T-helper 9 cell (primary cell): ENCODE measurements at regions not wholly inside any gene's neighbourhood (a gene's known extent, or its start where the extent isn't known, plus 50 kb on each side); places are given as distances from the start of the nearest gene placed in this dataset.
"Not testable (repeated sequence)": the region's sequence is repeated elsewhere in the genome, so short reads cannot be mapped to it uniquely, and the experiment has no call there.

Experiments
- DNase-seq: peaks from one replicate; pipeline ENCODE4 v3.0.0-alpha.2; 2020

DNA sequence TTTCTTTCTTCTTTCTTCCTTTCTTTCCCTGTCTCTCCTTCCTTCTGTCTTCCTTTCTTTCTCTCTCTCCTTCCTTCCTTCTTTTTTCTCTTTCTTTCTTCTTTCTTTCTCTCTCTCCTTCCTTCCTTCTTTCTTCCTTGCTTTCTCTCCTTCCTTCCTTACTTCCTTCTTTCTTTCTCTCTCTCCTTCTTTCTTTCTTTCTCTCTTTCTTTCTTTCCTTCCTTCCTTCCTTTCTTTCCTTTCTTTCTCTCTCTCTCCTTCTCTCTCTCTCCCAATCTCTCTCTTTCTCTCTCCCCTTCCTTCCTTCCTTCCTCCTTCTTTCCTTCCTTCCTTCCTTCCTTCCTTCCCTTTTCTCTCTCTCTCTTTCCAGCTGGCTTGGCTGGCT, 2806.6 kb downstream of the RPIA start:
- DNase-seq, result not testable (repeated sequence)

GRCh38 chr2:91498513-91499250, 2807.2 kb downstream of the RPIA start:
- DNase-seq, result not testable (repeated sequence)

- DNase-seq, result not testable (repeated sequence)
Measured at GRCh38 chr2:91499431-91500050, 2808.1 kb downstream of the RPIA start.

GRCh38 chr2:91500246-91500977, 2808.9 kb downstream of the RPIA start:
- DNase-seq, result not testable (repeated sequence)

DNA sequence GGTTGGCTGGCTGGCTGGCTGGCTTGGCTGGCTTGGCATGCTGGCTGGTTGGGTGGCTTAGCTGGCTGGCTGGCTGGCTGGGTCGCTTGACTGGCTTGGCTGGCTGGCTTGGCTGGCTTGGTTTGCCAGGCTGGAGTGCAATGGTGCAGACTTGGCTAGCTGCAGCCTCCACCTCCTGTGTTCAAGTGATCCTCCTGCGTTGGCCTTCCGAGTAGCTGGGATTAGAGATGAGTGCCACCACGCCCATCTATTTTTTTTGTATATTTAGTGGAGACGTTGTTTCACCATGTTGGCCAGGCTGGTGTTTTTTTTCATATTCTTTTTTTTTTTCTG, 2809.5 kb downstream of the RPIA start:
- DNase-seq, result not testable (repeated sequence)

DNA sequence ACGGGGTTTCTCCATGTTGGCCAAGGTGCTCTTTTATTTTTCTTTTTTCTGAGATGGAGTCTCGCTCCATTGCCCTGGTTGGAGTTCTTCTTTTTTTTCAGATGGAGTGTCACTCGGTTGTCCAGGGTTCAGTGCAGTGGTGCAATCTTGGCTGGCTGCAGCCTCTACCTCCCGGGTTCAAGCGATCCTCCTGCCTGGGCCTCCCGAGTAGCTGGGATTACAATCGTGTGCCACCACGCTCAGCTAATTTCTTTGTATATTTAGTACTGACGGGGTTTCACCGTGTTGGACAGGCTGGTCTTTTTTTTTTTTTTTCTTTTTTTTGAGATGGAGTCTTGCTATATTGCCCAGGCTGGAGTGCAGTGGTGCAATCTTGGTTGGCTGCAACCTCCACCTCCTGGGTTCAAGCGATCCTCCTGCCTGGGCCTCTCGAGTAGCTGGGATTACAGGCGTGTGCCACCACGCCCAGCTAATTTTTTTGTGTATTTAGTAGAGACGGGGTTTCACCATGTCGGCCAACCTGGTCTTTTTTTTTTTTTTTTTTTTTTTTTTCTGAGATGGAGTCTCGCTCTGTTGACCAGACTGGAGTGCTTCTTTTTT, 2810.1 kb downstream of the RPIA start:
- not testable (repeated sequence) for DNase-seq

DNA sequence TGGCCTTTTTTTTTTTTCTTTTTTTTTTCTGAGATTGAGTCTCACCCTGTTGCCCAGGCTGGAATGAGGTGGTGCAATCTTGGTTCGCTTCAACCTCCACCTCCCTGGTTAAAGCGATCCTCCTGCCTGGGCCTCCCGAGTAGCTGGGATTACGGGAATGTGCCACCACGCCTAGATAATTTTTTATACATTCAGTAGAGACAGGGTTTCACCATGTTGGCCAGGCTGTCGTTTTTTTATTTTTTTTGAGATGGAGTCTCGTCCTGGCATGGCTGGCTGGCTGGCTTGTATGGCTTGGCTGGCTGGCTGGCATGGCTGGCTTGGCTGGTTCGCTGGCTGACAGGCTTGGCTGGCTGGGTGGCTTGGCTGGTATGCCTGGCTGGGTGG, 2812.1 kb downstream of the RPIA start:
- DNase-seq, result not testable (repeated sequence)

DNA sequence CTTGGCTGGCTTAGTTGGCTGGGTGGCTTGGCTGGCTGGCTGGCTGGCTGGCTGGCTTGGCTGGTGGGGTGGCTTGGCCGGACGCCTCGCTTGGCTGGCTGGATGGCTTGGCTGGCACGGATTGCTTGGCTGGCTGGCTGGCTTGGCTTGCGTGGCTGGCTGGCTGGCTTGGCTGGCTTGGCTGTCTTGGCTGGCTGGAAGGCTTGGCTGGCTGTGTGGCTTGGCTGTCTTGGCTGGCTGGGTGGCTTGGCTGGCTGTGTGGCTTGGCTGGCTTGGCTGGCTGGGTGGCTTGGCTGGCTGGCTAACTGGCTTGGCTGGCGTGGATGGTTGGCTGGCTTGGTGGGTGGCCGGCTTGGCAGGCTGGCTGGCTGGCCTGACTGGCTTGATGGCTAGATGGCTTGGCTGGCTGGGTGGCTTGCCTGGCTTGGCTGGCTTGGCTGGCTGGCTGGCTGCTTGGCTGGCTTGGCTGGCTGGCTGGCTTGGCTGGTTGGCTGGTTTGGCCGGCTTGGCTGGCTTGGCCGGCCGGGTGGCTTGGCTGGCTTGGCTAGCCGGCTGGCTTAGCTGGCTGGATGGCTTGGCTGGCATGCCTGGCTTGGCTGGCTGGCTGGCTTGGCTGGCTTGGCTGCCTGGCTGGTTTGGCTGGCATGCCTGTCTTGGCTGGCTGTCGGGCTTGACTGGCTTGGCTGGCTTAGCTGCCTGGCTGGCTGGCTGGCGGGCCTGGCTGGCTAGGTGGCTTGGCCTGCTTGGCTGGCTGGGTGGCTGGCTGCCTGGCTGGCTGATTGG, 2812.7 kb downstream of the RPIA start:
- not testable (repeated sequence) for DNase-seq

- not testable (repeated sequence) for DNase-seq
Measured at GRCh38 chr2:91508816-91509215, 2817.3 kb downstream of the RPIA start.

- not testable (repeated sequence) for DNase-seq
Measured at GRCh38 chr2:91509276-91509675, 2817.8 kb downstream of the RPIA start.

DNA sequence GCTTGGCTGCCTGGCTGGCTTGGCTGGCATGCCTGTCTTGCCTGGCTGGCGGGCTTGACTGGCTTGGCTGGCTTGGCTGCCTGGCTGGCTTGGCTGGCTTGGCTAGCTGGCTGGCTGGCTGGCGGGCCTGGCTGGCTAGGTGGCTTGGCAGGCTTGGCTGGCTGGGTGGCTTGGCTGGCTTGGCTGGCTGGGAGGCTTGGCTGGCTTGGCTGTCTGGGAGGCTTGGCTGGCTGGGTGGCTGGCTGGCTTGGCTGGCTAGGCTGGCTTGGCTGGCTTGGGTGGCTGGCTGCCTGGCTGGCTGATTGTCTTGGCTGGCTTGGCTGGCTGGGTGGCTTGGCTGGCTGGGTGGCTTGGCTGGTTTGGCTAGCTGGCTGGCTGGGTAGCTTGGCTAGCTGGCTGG, 2819.7 kb downstream of the RPIA start:
- not testable (repeated sequence) for DNase-seq

DNA sequence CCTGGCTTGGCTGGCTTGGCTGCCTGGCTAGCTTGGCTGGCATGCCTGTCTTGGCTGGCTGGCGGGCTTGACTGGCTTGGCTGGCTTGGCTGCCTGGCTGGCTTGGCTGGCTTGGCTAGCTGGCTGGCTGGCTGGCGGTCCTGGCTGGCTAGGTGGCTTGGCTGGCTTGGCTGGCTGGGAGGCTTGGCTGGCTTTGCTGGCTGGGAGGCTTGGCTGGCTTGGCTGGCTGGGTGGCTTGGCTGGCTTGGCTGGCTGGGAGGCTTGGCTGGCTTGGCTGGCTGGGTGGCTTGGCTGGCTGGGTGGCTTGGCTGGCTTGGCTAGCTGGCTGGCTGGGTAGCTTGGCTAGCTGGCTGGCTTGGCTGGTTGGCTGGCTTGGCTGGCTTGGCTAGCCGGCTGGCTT, 2824.5 kb downstream of the RPIA start:
- DNase-seq, result not testable (repeated sequence)

- DNase-seq, result not testable (repeated sequence)
Measured at GRCh38 chr2:91516669-91517068, 2825.2 kb downstream of the RPIA start.

DNA sequence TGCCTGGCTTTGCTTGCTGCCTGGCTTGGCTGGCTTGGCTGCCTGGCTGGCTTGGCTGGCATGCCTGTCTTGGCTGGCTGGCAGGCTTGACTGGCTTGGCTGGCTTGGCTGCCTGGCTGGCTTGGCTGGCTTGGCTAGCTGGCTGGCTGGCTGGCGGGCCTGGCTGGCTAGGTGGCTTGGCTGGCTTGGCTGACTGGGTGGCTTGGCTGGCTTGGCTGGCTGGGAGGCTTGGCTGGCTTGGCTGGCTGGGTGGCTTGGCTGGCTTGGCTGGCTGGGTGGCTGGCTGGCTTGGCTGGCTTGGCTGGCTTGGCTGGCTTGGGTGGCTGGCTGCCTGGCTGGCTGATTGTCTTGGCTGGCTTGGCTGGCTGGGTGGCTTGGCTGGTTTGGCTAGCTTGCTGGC, 2826.4 kb downstream of the RPIA start:
- DNase-seq, result not testable (repeated sequence)

- not testable (repeated sequence) for DNase-seq
Measured at GRCh38 chr2:91518361-91518981, 2827.0 kb downstream of the RPIA start.

GRCh38 chr2:91519359-91519758, 2827.9 kb downstream of the RPIA start:
- not testable (repeated sequence) for DNase-seq

DNA sequence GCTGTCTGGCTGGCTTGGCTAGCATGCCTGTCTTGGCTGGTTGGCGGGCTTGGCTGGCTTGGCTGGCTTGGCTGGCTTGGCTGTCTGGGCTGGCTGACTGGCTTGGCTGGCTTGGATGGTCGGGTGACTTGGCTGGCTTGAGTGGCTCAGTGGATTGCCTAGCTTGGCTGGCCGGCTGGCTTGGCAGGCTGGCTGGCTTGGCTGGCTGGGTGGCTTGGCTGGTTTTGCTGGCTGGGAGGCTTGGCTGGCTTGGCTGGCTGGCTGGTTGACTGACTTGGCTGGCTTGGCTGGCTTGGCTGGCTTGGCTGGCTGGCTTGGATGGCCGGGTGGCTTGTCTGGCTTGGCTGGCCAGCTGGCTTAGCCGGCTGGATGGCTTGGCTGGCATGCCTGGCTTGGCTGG, 2828.4 kb downstream of the RPIA start:
- not testable (repeated sequence) for DNase-seq

DNA sequence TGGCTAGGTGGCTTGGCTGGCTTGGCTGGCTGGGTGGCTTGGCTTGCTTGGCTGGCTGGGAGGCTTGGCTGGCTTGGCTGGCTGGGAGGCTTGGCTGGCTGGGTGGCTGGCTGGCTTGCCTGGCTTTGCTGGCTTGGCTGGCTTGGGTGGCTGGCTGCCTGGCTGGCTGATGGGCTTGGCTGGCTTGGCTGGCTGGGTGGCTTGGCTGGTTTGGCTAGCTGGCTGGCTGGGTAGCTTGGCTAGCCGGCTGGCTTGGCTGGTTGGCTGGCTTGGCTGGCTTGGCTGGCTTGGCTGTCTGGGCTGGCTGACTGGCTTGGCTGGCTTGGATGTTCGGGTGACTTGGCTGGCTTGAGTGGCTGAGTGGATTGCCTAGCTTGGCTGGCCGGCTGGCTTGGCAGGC, 2829.1 kb downstream of the RPIA start:
- DNase-seq, result not testable (repeated sequence)

DNA sequence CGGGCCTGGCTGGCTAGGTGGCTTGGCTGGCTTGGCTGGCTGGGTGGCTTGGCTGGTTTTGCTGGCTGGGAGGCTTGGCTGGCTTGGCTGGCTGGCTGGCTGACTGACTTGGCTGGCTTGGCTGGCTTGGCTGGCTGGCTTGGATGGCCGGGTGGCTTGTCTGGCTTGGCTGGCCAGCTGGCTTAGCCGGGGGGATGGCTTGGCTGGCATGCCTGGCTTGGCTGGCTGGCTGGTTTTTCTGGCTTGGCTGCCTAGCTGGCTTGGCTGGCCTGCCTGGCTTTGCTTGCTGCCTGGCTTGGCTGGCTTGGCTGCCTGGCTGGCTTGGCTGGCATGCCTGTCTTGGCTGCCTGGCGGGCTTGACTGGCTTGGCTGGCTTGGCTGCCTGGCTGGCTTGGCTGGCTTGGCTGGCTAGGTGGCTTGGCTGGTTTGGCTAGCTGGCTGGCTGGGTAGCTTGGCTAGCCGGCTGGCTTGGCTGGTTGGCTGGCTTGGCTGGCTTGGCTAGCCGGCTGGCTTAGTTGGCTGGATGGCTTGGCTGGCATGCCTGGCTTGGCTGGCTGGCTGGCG, 2829.6 kb downstream of the RPIA start:
- DNase-seq, result not testable (repeated sequence)

DNA sequence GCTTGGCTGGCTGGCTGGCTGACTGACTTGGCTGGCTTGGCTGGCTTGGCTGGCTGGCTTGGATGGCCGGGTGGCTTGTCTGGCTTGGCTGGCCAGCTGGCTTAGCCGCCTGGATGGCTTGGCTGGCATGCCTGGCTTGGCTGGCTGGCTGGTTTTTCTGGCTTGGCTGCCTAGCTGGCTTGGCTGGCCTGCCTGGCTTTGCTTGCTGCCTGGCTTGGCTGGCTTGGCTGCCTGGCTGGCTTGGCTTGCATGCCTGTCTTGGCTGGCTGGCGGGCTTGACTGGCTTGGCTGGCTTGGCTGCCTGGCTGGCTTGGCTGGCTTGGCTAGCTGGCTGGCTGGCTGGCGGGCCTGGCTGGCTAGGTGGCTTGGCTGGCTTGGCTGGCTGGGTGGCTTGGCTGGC, 2830.5 kb downstream of the RPIA start:
- DNase-seq, result not testable (repeated sequence)

DNA sequence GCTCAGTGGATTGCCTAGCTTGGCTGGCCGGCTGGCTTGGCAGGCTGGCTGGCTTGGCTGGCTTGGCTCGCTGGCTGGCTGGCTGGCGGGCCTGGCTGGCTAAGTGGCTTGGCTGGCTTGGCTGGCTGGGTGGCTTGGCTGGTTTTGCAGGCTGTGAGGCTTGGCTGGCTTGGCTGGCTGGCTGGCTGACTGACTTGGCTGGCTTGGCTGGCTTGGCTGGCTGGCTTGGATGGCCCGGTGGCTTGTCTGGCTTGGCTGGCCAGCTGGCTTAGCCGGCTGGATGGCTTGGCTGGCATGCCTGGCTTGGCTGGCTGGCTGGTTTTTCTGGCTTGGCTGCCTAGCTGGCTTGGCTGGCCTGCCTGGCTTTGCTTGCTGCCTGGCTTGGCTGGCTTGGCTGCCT, 2831.4 kb downstream of the RPIA start:
- not testable (repeated sequence) for DNase-seq

DNA sequence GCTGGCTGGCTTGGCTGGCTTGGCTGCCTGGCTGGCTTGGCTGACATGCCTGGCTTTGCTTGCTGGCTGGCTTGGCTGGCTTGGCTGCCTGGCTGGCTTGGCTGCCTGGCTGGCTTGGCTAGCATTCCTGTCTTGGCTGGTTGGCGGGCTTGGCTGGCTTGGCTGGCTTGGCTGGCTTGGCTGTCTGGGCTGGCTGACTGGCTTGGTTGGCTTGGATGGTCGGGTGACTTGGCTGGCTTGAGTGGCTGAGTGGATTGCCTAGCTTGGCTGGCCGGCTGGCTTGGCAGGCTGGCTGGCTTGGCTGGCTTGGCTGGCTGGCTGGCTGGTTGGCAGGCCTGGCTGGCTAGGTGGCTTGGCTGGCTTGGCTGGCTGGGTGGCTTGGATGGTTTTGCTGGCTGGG, 2832.3 kb downstream of the RPIA start:
- not testable (repeated sequence) for DNase-seq
